Middle frontal gyrus (tissue), 1 donor: ENCODE measurements at regions not wholly inside any gene's neighbourhood (a gene's known extent, or its start where the extent isn't known, plus 50 kb on each side); places are given as distances from the start of the nearest gene placed in this dataset.

Experiments
- DNase-seq: peaks from one replicate; pipeline ENCODE4 v3.0.0-alpha.2; 2015; ENCODE audit warnings: low spot score; ENCODE audit errors: extremely low spot score

- no peak for DNase-seq
Measured at GRCh38 chr15:77557564-77557963, 75.1 kb downstream of the LINGO1 start.

- no peak for DNase-seq
Measured at GRCh38 chr15:77557144-77557543, 75.6 kb downstream of the LINGO1 start.

GRCh38 chr15:77556622-77557021 lies 76.1 kb downstream of the LINGO1 start:
- no peak for DNase-seq

- DNase-seq = no peak
Measured at GRCh38 chr15:77555232-77555631, 77.5 kb downstream of the LINGO1 start.

- DNase-seq = peak; percentile 64
Measured at GRCh38 chr15:77554306-77555080, 78.2 kb downstream of the LINGO1 start.

- no peak for DNase-seq
Measured at GRCh38 chr15:77553695-77554094, 79.0 kb downstream of the LINGO1 start.

GRCh38 chr15:77553257-77553656 lies 79.5 kb downstream of the LINGO1 start:
- DNase-seq = no peak

- DNase-seq = no peak
Measured at GRCh38 chr15:77552066-77552465, 80.6 kb downstream of the LINGO1 start.

GRCh38 chr15:77550301-77551251 lies 82.1 kb downstream of the LINGO1 start:
- DNase-seq = no peak

- DNase-seq = no peak
Measured at GRCh38 chr15:77549576-77550288, 83.0 kb downstream of the LINGO1 start.

GRCh38 chr15:77548589-77549557 lies 83.8 kb downstream of the LINGO1 start:
- no peak for DNase-seq

GRCh38 chr15:77547801-77548588 lies 84.7 kb downstream of the LINGO1 start:
- DNase-seq = no peak

- no peak for DNase-seq
Measured at GRCh38 chr15:77546870-77547269, 85.8 kb downstream of the LINGO1 start.

GRCh38 chr15:77546050-77546501 lies 86.6 kb downstream of the LINGO1 start:
- DNase-seq = no peak

- no peak for DNase-seq
Measured at GRCh38 chr15:77545058-77545457, 87.7 kb downstream of the LINGO1 start.

- DNase-seq = no peak
Measured at GRCh38 chr15:77544162-77544561, 88.5 kb downstream of the LINGO1 start.

GRCh38 chr15:77543159-77543882 lies 89.4 kb downstream of the LINGO1 start:
- DNase-seq = peak; percentile 86

GRCh38 chr15:77542491-77543001 lies 90.2 kb downstream of the LINGO1 start:
- DNase-seq = no peak
